Neural cell (in vitro differentiated cells): ENCODE measurements at regions not wholly inside any gene's neighbourhood (a gene's known extent, or its start where the extent isn't known, plus 50 kb on each side); places are given as distances from the start of the nearest gene placed in this dataset.

Experiments
- H2AFZ ChIP-seq: fragments of 200-600, 300-800 bp; sonication (generic), shearing (Covaris generic); 2 replicates; pipeline ENCODE4 v1.6.0; 2014; ENCODE audit warnings: low read depth, mild to moderate bottlenecking, antibody characterized with exemption, low read length, moderate library complexity
- H3F3A ChIP-seq: fragments of 200-600 bp; shearing (Covaris generic); 2 replicates; pipeline ENCODE4 v1.6.1; 2016; ENCODE audit warnings: mild to moderate bottlenecking, moderate library complexity, mixed read lengths, antibody characterized with exemption, low read length; ENCODE audit not compliant: insufficient read depth, poor library complexity, severe bottlenecking
- H3K27ac ChIP-seq: fragments of 200-600, 300-800 bp; sonication (generic), shearing (Covaris generic); 2 replicates; pipeline ENCODE4 v1.5.1; 2014; ENCODE audit warnings: mild to moderate bottlenecking, low read length, moderate library complexity
- H3K27me3 ChIP-seq: fragments of 300-800, 200-600 bp; sonication (generic), shearing (Covaris generic); 2 replicates; pipeline ENCODE4 v1.6.0; 2014; ENCODE audit warnings: mild to moderate bottlenecking, low read depth, low read length, moderate library complexity; ENCODE audit not compliant: insufficient read depth
- H3K36me3 ChIP-seq: fragments of 300-800, 200-600 bp; sonication (generic), shearing (Covaris generic); 2 replicates; pipeline ENCODE4 v1.5.1; 2014; ENCODE audit warnings: mild to moderate bottlenecking, antibody characterized with exemption, low read length, moderate library complexity; ENCODE audit not compliant: insufficient read depth
- H3K4me2 ChIP-seq: fragments of 300-800, 200-600 bp; sonication (generic), shearing (Covaris generic); 2 replicates; pipeline ENCODE4 v1.6.0; 2014; ENCODE audit warnings: mild to moderate bottlenecking, low read length
- H3K4me3 ChIP-seq: fragments of 300-800, 200-600 bp; sonication (generic), shearing (Covaris generic); 2 replicates; pipeline ENCODE4 v1.5.1; 2014; ENCODE audit warnings: mild to moderate bottlenecking, low read length, moderate library complexity
- H3K79me2 ChIP-seq: fragments of 200-600 bp; shearing (Covaris generic); replicated peaks from 2 replicates; pipeline ENCODE4 v1.6.0; 2014; ENCODE audit warnings: mild to moderate bottlenecking, low read length, moderate library complexity; ENCODE audit not compliant: insufficient read depth
- H3K9ac ChIP-seq: fragments of 300-800, 200-600 bp; sonication (generic), shearing (Covaris generic); 2 replicates; pipeline ENCODE4 v1.6.1; 2016; ENCODE audit warnings: mild to moderate bottlenecking, low read length, mixed read lengths
- H3K9me2 ChIP-seq: fragments of 200-600 bp; shearing (Covaris generic); 2 replicates; pipeline ENCODE4 v1.6.1; 2016; ENCODE audit warnings: mild to moderate bottlenecking, low read length, mixed read lengths; ENCODE audit not compliant: insufficient read depth
- H3K9me3 ChIP-seq: fragments of 200-600, 300-800 bp; sonication (generic), shearing (Covaris generic); 2 replicates; pipeline ENCODE4 v1.6.1; 2016; ENCODE audit warnings: mild to moderate bottlenecking, mixed run types, low read length, moderate library complexity, mixed read lengths
- H4K20me1 ChIP-seq: fragments of 200-600 bp; shearing (Covaris generic); 2 replicates; pipeline ENCODE4 v1.6.1; 2016; ENCODE audit warnings: mild to moderate bottlenecking, mixed run types; ENCODE audit not compliant: insufficient read depth
- EP300 ChIP-seq: fragments of 450-650 bp; conservative IDR thresholded peaks from 2 replicates; pipeline ENCODE4 v1.6.1; 2014; ENCODE audit warnings: antibody characterized with exemption, mild to moderate bottlenecking, moderate library complexity; ENCODE audit not compliant: poor library complexity, severe bottlenecking
- EZH2 ChIP-seq: fragments of 200-600, 300-800 bp; shearing (Covaris generic), sonication (generic); IDR thresholded peaks from 2 replicates; pipeline ENCODE4 v1.6.1; 2014; ENCODE audit warnings: antibody characterized with exemption, low read length, borderline replicate concordance, mild to moderate bottlenecking; ENCODE audit not compliant: insufficient read depth, poor library complexity, severe bottlenecking
- MXI1 ChIP-seq: fragments of 450-650 bp; conservative IDR thresholded peaks from 2 replicates; pipeline ENCODE4 v1.6.1; 2014; ENCODE audit warnings: antibody characterized with exemption, mild to moderate bottlenecking; ENCODE audit not compliant: poor library complexity, severe bottlenecking
- POLR2AphosphoS5 ChIP-seq: IDR thresholded peaks from 2 replicates; pipeline ENCODE4 v1.6.1; 2012
- RAD21 ChIP-seq: fragments of 450-650 bp; conservative IDR thresholded peaks from 2 replicates; pipeline ENCODE4 v1.6.1; 2014; ENCODE audit warnings: antibody characterized with exemption, mild to moderate bottlenecking, moderate library complexity
- SMC3 ChIP-seq: fragments of 450-650 bp; conservative IDR thresholded peaks from 2 replicates; pipeline ENCODE4 v1.6.1; 2014; ENCODE audit warnings: antibody characterized with exemption, mild to moderate bottlenecking, moderate library complexity; ENCODE audit not compliant: poor library complexity
- TAF1 ChIP-seq: IDR thresholded peaks from 2 replicates; pipeline ENCODE4 v1.6.1; 2012; ENCODE audit warnings: low read depth
- TF ChIP-seq, protein P1 (sequence below): IDR thresholded peaks from 2 replicates; pipeline ENCODE4 v1.6.1; 2012; ENCODE audit warnings: borderline replicate concordance
- TF ChIP-seq, protein P2 (sequence below): fragments of 450-650 bp; IDR thresholded peaks from 2 replicates; pipeline ENCODE4 v1.5.1; 2014; ENCODE audit warnings: antibody characterized with exemption, mild to moderate bottlenecking, moderate library complexity; ENCODE audit not compliant: poor library complexity, severe bottlenecking

GRCh38 chr9:90735952-90736351 lies 65.7 kb upstream of the SYK start:
- Histone ChIP-seq H3K9ac (no peak overlapping the region), H3K36me3 (no peaks in the 10 kb centered on the region), H3K27ac (no peak overlapping the region), H3K79me2 (no peaks in the 10 kb centered on the region), H2AFZ (no peak overlapping the region), H3K4me3 (no peak overlapping the region), H4K20me1 (no peaks in the 10 kb centered on the region), H3K27me3 (no peaks in the 10 kb centered on the region), H3K9me3 (no peaks in the 10 kb centered on the region), H3K4me2 (no peak overlapping the region), H3F3A (no peaks in the 10 kb centered on the region), H3K9me2 (no peaks in the 10 kb centered on the region)
- TF ChIP-seq POLR2AphosphoS5 = no peak
- no peak for TF ChIP-seq TAF1
- TF ChIP-seq SMC3 = no peak
- TF ChIP-seq, protein P1, sequence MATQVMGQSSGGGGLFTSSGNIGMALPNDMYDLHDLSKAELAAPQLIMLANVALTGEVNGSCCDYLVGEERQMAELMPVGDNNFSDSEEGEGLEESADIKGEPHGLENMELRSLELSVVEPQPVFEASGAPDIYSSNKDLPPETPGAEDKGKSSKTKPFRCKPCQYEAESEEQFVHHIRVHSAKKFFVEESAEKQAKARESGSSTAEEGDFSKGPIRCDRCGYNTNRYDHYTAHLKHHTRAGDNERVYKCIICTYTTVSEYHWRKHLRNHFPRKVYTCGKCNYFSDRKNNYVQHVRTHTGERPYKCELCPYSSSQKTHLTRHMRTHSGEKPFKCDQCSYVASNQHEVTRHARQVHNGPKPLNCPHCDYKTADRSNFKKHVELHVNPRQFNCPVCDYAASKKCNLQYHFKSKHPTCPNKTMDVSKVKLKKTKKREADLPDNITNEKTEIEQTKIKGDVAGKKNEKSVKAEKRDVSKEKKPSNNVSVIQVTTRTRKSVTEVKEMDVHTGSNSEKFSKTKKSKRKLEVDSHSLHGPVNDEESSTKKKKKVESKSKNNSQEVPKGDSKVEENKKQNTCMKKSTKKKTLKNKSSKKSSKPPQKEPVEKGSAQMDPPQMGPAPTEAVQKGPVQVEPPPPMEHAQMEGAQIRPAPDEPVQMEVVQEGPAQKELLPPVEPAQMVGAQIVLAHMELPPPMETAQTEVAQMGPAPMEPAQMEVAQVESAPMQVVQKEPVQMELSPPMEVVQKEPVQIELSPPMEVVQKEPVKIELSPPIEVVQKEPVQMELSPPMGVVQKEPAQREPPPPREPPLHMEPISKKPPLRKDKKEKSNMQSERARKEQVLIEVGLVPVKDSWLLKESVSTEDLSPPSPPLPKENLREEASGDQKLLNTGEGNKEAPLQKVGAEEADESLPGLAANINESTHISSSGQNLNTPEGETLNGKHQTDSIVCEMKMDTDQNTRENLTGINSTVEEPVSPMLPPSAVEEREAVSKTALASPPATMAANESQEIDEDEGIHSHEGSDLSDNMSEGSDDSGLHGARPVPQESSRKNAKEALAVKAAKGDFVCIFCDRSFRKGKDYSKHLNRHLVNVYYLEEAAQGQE = no peak
- TF ChIP-seq, protein P2, sequence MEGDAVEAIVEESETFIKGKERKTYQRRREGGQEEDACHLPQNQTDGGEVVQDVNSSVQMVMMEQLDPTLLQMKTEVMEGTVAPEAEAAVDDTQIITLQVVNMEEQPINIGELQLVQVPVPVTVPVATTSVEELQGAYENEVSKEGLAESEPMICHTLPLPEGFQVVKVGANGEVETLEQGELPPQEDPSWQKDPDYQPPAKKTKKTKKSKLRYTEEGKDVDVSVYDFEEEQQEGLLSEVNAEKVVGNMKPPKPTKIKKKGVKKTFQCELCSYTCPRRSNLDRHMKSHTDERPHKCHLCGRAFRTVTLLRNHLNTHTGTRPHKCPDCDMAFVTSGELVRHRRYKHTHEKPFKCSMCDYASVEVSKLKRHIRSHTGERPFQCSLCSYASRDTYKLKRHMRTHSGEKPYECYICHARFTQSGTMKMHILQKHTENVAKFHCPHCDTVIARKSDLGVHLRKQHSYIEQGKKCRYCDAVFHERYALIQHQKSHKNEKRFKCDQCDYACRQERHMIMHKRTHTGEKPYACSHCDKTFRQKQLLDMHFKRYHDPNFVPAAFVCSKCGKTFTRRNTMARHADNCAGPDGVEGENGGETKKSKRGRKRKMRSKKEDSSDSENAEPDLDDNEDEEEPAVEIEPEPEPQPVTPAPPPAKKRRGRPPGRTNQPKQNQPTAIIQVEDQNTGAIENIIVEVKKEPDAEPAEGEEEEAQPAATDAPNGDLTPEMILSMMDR = no peak
- TF ChIP-seq EP300 = no peak
- TF ChIP-seq MXI1 = no peak
- TF ChIP-seq EZH2 = no peak
- no peak for TF ChIP-seq RAD21

- no peaks in the 10 kb centered on the region for H3K36me3 ChIP-seq
These were observed 67.0 kb upstream of the SYK start for GRCh38 chr9:90734631-90735030.

More at GRCh38 chr9:90734631-90735030, 67.0 kb upstream of the SYK start:
- H4K20me1 ChIP-seq = no peaks in the 10 kb centered on the region
- no peak overlapping the region for H3K4me3 ChIP-seq
- no peaks in the 10 kb centered on the region for H3K79me2 ChIP-seq
- H3K4me2 ChIP-seq = no peak overlapping the region
- no peaks in the 10 kb centered on the region for H3K27me3 ChIP-seq
- TF ChIP-seq EP300 (no peak), EZH2 (no peak), MXI1 (no peak), RAD21 (no peak), POLR2AphosphoS5 (no peak), TAF1 (no peak), SMC3 (no peak)
- TF ChIP-seq, protein P1 = no peak
- TF ChIP-seq, protein P2 = no peak
- H3K9me3 ChIP-seq = no peaks in the 10 kb centered on the region
- no peak overlapping the region for H3K27ac ChIP-seq
- no peaks in the 10 kb centered on the region for H3K9me2 ChIP-seq
- no peaks in the 10 kb centered on the region for H3F3A ChIP-seq
- H2AFZ ChIP-seq = no peak overlapping the region
- H3K9ac ChIP-seq = no peak overlapping the region
